ENCODE measurements at regions not wholly inside any gene's neighbourhood (a gene's known extent, or its start where the extent isn't known, plus 50 kb on each side); places are given as distances from the start of the nearest gene placed in this dataset.
"Not testable (repeated sequence)": the region's sequence is repeated elsewhere in the genome, so short reads cannot be mapped to it uniquely, and the experiment has no call there.

DNA sequence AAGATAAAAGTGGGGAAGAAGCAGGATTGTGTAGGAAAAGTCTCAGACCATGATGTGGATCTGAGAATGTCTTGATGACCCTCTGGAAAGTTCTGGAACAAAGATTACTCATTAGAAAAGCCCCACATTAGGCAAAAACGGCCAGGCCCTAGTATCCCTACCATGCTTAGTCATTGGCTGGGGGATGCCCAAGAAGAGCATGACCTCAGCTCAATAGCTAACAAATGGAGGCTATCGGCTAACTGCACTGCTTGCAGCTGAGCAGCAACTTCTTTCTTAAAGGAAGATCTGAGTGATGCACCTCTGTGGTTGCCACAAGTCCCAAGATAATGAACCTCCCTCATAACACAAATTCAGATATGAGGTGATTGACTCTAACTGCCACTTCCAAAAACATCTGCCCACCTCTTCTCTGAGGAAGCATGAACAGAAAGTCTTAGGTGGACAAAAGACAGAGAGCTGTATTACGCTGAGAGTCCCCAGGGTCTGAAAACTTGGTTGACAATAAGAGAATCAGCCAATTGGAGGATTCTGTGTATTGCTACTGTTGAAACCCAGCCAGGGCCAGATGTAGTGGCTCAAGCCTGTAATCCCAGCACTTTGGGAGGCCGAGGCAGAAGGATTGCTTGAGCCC, 64.6 kb upstream of the AK4 start:
- POLR2A ChIA-PET = no interaction called here

GRCh38 chr1:65084066-65084465, 63.9 kb upstream of the AK4 start:
- CTCF ChIA-PET = no interaction called here
- POLR2A ChIA-PET = no interaction called here

More for the DNA sequence above, 64.6 kb upstream of the AK4 start:
- CTCF ChIA-PET = no interaction called here

DNA sequence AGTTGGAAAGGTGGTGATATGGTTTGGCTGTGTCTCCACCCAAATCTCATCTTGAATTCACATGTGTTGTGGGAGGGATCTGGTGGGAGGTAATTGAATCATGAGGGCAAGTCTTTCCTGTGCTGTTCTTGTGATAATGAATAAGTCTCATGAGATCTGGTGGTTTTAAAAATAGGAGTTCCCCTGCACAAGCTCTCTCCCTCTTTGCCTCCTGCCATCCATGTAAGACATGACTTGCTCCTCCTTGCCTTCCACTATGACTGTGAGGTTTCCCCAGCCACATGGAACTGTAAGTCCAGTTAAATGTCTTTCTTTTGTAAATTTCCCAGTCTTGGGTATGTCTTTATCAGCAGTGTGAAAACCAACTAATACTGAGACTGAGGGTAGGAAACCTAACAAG, 60.5 kb upstream of the AK4 start:
- POLR2A ChIA-PET, CTCF ChIA-PET: not testable (repeated sequence)

DNA sequence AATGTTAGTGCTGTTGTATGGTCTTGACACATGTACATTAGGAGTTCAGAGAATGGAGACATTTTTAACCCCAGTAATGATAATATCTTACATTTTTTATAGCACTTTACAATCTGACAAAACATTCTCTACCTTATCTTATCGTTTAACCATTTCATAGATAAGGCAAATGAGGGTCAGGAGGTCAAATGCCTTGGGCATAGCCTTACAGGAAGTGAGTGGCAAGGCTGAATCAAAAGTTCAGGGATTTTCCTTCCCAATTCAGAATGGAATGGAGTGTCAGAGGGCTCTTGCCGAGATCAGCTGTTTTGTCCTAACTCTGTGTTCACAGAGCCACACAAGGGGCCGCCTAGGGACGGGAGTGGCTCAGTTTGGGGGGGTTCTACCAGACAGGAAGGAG, 57.6 kb upstream of the AK4 start:
- CTCF ChIA-PET = no interaction called here

GRCh38 chr1:65092691-65093090, 55.3 kb upstream of the AK4 start:
- CTCF ChIA-PET = no interaction called here
- POLR2A ChIA-PET = no interaction called here

More for the DNA sequence above, 57.6 kb upstream of the AK4 start:
- POLR2A ChIA-PET = no interaction called here

- CTCF ChIA-PET = interaction anchor here (0.7 to 0.8 kb wide), 2 partner anchors 10 to 59 kb away, joined by 3 to 5 read pairs; no protein-coding TSS in a partner anchor
- POLR2A ChIA-PET = no interaction called here
These were observed 50.9 kb upstream of the AK4 start for GRCh38 chr1:65097076-65097475.

Data from activated CD8-positive, alpha-beta memory T cell treated with anti-CD3 and anti-CD28 coated beads for 36 hours (primary cell).